K562 (cell line): ENCODE measurements at regions not wholly inside any gene's neighbourhood (a gene's known extent, or its start where the extent isn't known, plus 50 kb on each side); places are given as distances from the start of the nearest gene placed in this dataset.

Source experiments
- ATAC-seq: fragments of 200-7000 bp; cut with Tn5 transposase; 3 replicates; pipeline ENCODE4 v1.9.1; 2020; ENCODE audit warnings: moderate library complexity
- BruUV-seq: library from RNA; stranded (reverse); fragments of 400-500 nt; replicated peaks from 2 replicates; lab custom pipeline; 2021; lab: Mats Ljungman, UMichigan
- CTCF ChIA-PET: fragments of 300-600 bp; formaldehyde crosslinking; extraction: SDS; loops from one replicate; lab custom pipeline; 2021; ENCODE audit warnings: low intra/inter-chr PET ratio; lab: Yijun Ruan, JAX
- POLR2A ChIA-PET: fragments of 300-600, 350-650 bp; sonication (Branson Sonifier 250); formaldehyde crosslinking; extraction: SDS; loops from one replicate; lab custom pipeline; 2021; ENCODE audit warnings: antibody characterized with exemption, inconsistent platforms; lab: Yijun Ruan, JAX
- DNase-seq, 4 experiments: peaks; one replicate each; pipeline versions ENCODE4 v3.0.0 to v3.0.0-alpha.2; 2011 to 2018; ENCODE audit warnings: low spot score in 3 of 4, mixed read lengths in 3 of 4; ENCODE audit errors: extremely low read depth in 1 of 4
- FAIRE-seq: peaks from 2 replicates; lab custom pipeline; 2011; peaks lifted over from hg19 to GRCh38; lab: Jason Lieb, UNC
- H2AFZ ChIP-seq: 2 replicates; pipeline ENCODE4 v1.6.0; 2011; ENCODE audit warnings: low read depth, low read length, control low read depth, inconsistent platforms
- H3K27ac ChIP-seq: fragments of 200-600 bp; 3 replicates; pipeline ENCODE4 v1.8.0; 2011; ENCODE audit warnings: low read depth, mild to moderate bottlenecking, control low read depth, inconsistent platforms, low read length, moderate library complexity, mixed read lengths; ENCODE audit errors: extremely low read depth
- H3K27me3 ChIP-seq, 2 experiments: fragments of 300-600 bp in 1 of 2; 2 replicates in 1 of 2; 3 replicates in 1 of 2; pipeline versions ENCODE4 v1.6.0 to v1.8.0; 2011; ENCODE audit warnings: inconsistent platforms in 2 of 2, low read length in 2 of 2, mild to moderate bottlenecking in 1 of 2, mixed read lengths in 1 of 2, moderate library complexity in 1 of 2; ENCODE audit not compliant: control insufficient read depth in 2 of 2, insufficient read depth in 2 of 2
- H3K36me3 ChIP-seq: fragments of 300-600 bp; 3 replicates; pipeline ENCODE4 v1.8.0; 2011; ENCODE audit warnings: mild to moderate bottlenecking, low read length, inconsistent platforms; ENCODE audit not compliant: control insufficient read depth, insufficient read depth
- H3K4me1 ChIP-seq, 2 experiments: fragments of 200-600 bp in 1 of 2; replicated peaks in 1 of 2; 2 replicates in 1 of 2; 3 replicates in 1 of 2; pipeline versions ENCODE4 v1.5.1 to v1.8.0; 2011; ENCODE audit warnings: inconsistent platforms in 2 of 2, low read length in 2 of 2, mild to moderate bottlenecking in 1 of 2, mixed read lengths in 1 of 2, moderate library complexity in 1 of 2; ENCODE audit not compliant: control insufficient read depth in 2 of 2, insufficient read depth in 2 of 2
- H3K4me2 ChIP-seq: 2 replicates; pipeline ENCODE4 v1.6.1; 2011; ENCODE audit warnings: low read length, control low read depth, inconsistent platforms, mixed read lengths; ENCODE audit not compliant: insufficient read depth
- H3K4me3 ChIP-seq: fragments of 200-600 bp; sonication (generic), shearing (Covaris generic); 2 replicates; pipeline ENCODE4 v1.5.1; 2016; ENCODE audit warnings: control low read depth, inconsistent platforms
- H3K79me2 ChIP-seq: fragments of 200-600 bp; 3 replicates; pipeline ENCODE4 v1.8.0; 2011; ENCODE audit warnings: low read length, inconsistent platforms; ENCODE audit not compliant: control insufficient read depth, insufficient read depth
- H3K9ac ChIP-seq, 2 experiments: 2 replicates each; pipeline versions ENCODE4 v1.6.0 to v1.6.1; 2011; ENCODE audit warnings: low read depth in 2 of 2, low read length in 2 of 2, control low read depth in 1 of 2, inconsistent platforms in 1 of 2, mild to moderate bottlenecking in 1 of 2, mixed read lengths in 1 of 2; ENCODE audit not compliant: insufficient read depth in 1 of 2
- H3K9me1 ChIP-seq: one replicate; pipeline ENCODE4 v1.6.0; 2011; ENCODE audit warnings: inconsistent platforms, mild to moderate bottlenecking, low read length, moderate library complexity; ENCODE audit not compliant: control insufficient read depth, insufficient read depth
- H3K9me3 ChIP-seq: replicated peaks from 2 replicates; pipeline ENCODE4 v1.5.1; 2011; ENCODE audit warnings: low read depth, low read length, inconsistent platforms; ENCODE audit not compliant: control insufficient read depth, insufficient read depth
- H4K20me1 ChIP-seq: replicated peaks from 2 replicates; pipeline ENCODE4 v1.6.1; 2011; ENCODE audit warnings: low read length, inconsistent platforms, mixed read lengths; ENCODE audit not compliant: control insufficient read depth, insufficient read depth
- HIVEP1 ChIP-seq: fragments of 250-450 bp; sonication (Bioruptor Pico); IDR thresholded peaks from 2 replicates; pipeline ENCODE4 v1.4.0; 2020; ENCODE audit warnings: mild to moderate bottlenecking
- LARP7 ChIP-seq: fragments of 450-650 bp; IDR thresholded peaks from 2 replicates; pipeline ENCODE4 v1.6.1; 2016
- POLR2G ChIP-seq: fragments of 200-400 bp; formaldehyde crosslinking; IDR thresholded peaks from 2 replicates; pipeline ENCODE4 v1.6.1; 2017; ENCODE audit warnings: low read depth, mild to moderate bottlenecking, antibody characterized with exemption, low read length, moderate library complexity
- PRMT5 ChIP-seq: sonication (generic); formaldehyde crosslinking; IDR thresholded peaks from 2 replicates; pipeline ENCODE4 v1.5.0; 2020; ENCODE audit warnings: missing genetic modification reagents
- RBFOX2 ChIP-seq: fragments of 200-400 bp; formaldehyde crosslinking; IDR thresholded peaks from 2 replicates; pipeline ENCODE4 v1.6.1; 2017; ENCODE audit warnings: low read depth, mild to moderate bottlenecking, low read length, moderate library complexity
- SIN3B ChIP-seq: fragments of 450-650 bp; IDR thresholded peaks from 2 replicates; pipeline ENCODE4 v1.6.1; 2017; ENCODE audit warnings: low read depth, mild to moderate bottlenecking, moderate library complexity
- TEAD2 ChIP-seq: fragments of 450-650 bp; IDR thresholded peaks from 2 replicates; pipeline ENCODE4 v1.6.1; 2016; ENCODE audit warnings: missing genetic modification characterization, control low read depth, missing compliant biosample characterization
- ZNF311 ChIP-seq: fragments of 250-450 bp; sonication (Bioruptor Pico); IDR thresholded peaks from 2 replicates; pipeline ENCODE4 v1.4.0; 2020; ENCODE audit warnings: mild to moderate bottlenecking, moderate library complexity
- ZNF408 ChIP-seq: fragments of 250-450 bp; sonication (Bioruptor Pico); IDR thresholded peaks from 2 replicates; pipeline ENCODE4 v1.4.0; 2020; ENCODE audit warnings: low read depth, mild to moderate bottlenecking, moderate library complexity
- WGBS: fragments of 100-300 bp; shearing (Covaris generic); methylation state at CpG from one replicate; pipeline ENCODE4 v1.1.6; 2016; ENCODE audit warnings: low coverage, mixed read lengths; ENCODE audit not compliant: insufficient coverage; ENCODE audit errors: missing lambda C conversion rate; 5-methylcytosine and 5-hydroxymethylcytosine counted together
- in situ Hi-C: fragments of 300-500 bp; cut with MboI; formaldehyde crosslinking; loops from 4 replicates; pipeline ENCODE4 v1.15.0; 2018; ENCODE audit warnings: inconsistent platforms, mixed read lengths
- intact Hi-C: fragments of 100-400 bp; cut with micrococcal nuclease; formaldehyde crosslinking; loops from 2 replicates; pipeline ENCODE4 v1.14.2; 2022
- TF ChIP-seq, protein P1 (sequence below): sonication (generic); formaldehyde crosslinking; IDR thresholded peaks from 2 replicates; pipeline ENCODE4 v1.8.0; 2023; ENCODE audit warnings: missing genetic modification reagents, mild to moderate bottlenecking, borderline replicate concordance

- Histone ChIP-seq H3K4me3 (no peak overlapping the region), H3K27me3 (peaks cover 7 to 16% of the 10 kb centered on the region in 2 experiments; a peak in 4 of 5 replicates), H3K27ac (no peak overlapping the region), H3K9me3 (no peaks in the 10 kb centered on the region), H3K9me1 (no peaks in the 10 kb centered on the region), H4K20me1 (no peaks in the 10 kb centered on the region), H3K9ac (no peak overlapping the region), H3K4me2 (no peak overlapping the region), H3K4me1 (no peaks in the 10 kb centered on the region), H2AFZ (no peak overlapping the region), H3K36me3 (no peaks in the 10 kb centered on the region), H3K79me2 (no peaks in the 10 kb centered on the region)
- in situ Hi-C loops = no loop called here
- ChIA-PET CTCF (no interaction called here), POLR2A (interaction anchor here (1.1 kb wide), 1 partner anchor 10 kb away, joined by 3 read pairs; no protein-coding TSS in a partner anchor)
- WGBS = 0% methylated on average over 8 of the region's 8 CpGs
- TF ChIP-seq POLR2G (no peak), HIVEP1 (CRISPR knock-in tag) (no peak), LARP7 (no peak)
- DNase-seq = no peak
- intact Hi-C loops = no loop called here
- no peak for ATAC-seq
- BruUV-seq = no TSS peak
- FAIRE-seq = no peak
Measured at GRCh38 chr15:29203718-29204368, 65.8 kb downstream of the NSMCE3 start.

DNA sequence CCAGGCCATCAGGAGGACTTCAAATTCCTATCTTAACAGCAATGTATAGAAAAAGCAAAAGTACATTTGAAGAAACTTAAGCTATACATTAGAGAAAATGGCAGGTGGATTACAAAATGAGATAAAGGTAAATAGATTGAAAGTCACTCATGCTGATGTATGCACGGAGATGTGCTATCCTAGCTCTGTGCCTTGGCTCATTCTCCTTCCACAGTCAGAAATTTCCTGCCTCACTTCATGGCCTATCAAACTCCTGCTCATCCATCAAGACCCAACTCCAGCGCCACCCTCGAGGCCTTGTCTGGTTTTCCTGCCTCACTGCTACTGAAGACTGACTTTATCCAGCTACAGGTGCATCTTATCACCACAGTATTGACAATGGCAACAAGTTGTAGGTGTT, 72.9 kb downstream of the NSMCE3 start:
- in situ Hi-C loops (no loop called here), intact Hi-C loops (no loop called here)
- Histone ChIP-seq H2AFZ (no peak overlapping the region), H3K79me2 (no peaks in the 10 kb centered on the region), H3K4me1 (no peaks in the 10 kb centered on the region), H3K27me3 (peaks cover 15 to 23% of the 10 kb centered on the region in 2 experiments; a peak in 4 of 5 replicates), H3K9me3 (no peaks in the 10 kb centered on the region), H3K4me3 (no peak overlapping the region), H3K27ac (no peak overlapping the region), H4K20me1 (no peaks in the 10 kb centered on the region), H3K9ac (no peak overlapping the region), H3K36me3 (no peaks in the 10 kb centered on the region), H3K9me1 (no peaks in the 10 kb centered on the region), H3K4me2 (no peak overlapping the region)
- DNase-seq = no peak
- ChIA-PET POLR2A (no interaction called here), CTCF (no interaction called here)
- 0% methylated on average over 3 of the region's 3 CpGs for WGBS
- no peak for FAIRE-seq
- ATAC-seq = no peak
- no TSS peak for BruUV-seq
- no peak for TF ChIP-seq ZNF408
- TF ChIP-seq, protein P1, sequence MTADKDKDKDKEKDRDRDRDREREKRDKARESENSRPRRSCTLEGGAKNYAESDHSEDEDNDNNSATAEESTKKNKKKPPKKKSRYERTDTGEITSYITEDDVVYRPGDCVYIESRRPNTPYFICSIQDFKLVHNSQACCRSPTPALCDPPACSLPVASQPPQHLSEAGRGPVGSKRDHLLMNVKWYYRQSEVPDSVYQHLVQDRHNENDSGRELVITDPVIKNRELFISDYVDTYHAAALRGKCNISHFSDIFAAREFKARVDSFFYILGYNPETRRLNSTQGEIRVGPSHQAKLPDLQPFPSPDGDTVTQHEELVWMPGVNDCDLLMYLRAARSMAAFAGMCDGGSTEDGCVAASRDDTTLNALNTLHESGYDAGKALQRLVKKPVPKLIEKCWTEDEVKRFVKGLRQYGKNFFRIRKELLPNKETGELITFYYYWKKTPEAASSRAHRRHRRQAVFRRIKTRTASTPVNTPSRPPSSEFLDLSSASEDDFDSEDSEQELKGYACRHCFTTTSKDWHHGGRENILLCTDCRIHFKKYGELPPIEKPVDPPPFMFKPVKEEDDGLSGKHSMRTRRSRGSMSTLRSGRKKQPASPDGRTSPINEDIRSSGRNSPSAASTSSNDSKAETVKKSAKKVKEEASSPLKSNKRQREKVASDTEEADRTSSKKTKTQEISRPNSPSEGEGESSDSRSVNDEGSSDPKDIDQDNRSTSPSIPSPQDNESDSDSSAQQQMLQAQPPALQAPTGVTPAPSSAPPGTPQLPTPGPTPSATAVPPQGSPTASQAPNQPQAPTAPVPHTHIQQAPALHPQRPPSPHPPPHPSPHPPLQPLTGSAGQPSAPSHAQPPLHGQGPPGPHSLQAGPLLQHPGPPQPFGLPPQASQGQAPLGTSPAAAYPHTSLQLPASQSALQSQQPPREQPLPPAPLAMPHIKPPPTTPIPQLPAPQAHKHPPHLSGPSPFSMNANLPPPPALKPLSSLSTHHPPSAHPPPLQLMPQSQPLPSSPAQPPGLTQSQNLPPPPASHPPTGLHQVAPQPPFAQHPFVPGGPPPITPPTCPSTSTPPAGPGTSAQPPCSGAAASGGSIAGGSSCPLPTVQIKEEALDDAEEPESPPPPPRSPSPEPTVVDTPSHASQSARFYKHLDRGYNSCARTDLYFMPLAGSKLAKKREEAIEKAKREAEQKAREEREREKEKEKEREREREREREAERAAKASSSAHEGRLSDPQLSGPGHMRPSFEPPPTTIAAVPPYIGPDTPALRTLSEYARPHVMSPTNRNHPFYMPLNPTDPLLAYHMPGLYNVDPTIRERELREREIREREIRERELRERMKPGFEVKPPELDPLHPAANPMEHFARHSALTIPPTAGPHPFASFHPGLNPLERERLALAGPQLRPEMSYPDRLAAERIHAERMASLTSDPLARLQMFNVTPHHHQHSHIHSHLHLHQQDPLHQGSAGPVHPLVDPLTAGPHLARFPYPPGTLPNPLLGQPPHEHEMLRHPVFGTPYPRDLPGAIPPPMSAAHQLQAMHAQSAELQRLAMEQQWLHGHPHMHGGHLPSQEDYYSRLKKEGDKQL (CRISPR knock-in tag) = no peak
- no peak for TF ChIP-seq TEAD2
- no peak for TF ChIP-seq RBFOX2
- no peak for TF ChIP-seq PRMT5 (CRISPR knock-in tag)
- no peak for TF ChIP-seq ZNF311 (CRISPR knock-in tag)
- no peak for TF ChIP-seq SIN3B
